AG10803 (cell line): ENCODE measurements at regions not wholly inside any gene's neighbourhood (a gene's known extent, or its start where the extent isn't known, plus 50 kb on each side); places are given as distances from the start of the nearest gene placed in this dataset.

Experiments used
- DNase-seq: peaks from one replicate; pipeline ENCODE4 v3.0.0; 2010; ENCODE audit warnings: low read depth
- H3K4me3 ChIP-seq: 2 replicates; pipeline ENCODE4 v1.5.1; 2011; ENCODE audit warnings: mild to moderate bottlenecking, low read length, control low read depth
- TF ChIP-seq, protein P1 (sequence below): conservative IDR thresholded peaks from 2 replicates; pipeline ENCODE4 v1.5.1; 2011; ENCODE audit warnings: mild to moderate bottlenecking, low read length, control low read depth, inconsistent platforms

DNA sequence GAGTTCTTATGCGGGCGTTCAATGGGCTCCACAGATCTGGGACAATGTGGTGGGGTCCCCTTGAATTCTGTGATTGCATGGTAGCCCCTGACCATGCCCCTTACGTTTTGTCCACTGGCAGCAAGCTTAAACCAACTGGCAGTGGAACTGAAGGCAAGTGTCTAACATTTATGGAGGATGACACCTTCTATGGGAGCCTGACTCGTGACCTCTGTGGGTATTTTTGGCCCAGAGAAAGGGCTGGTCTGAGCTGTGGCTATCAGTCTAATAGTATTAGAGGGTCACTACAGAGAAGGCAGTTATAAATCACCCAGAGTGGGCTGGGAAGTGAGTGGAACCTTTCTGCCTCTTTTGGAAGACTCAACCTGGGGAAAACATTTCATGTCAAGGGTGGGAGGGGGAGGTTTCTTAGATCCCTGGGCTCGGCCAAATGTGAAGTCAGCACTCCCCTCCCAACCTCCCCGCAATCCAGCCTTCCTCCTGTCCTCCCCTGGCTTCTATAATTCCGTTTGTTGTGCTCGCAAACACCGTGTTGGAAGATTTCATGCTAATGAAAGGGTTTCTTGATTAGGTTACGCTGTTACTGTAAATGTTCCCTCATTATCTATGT is 322.7 kb downstream of the RPS24 start:
- DNase-seq = no peak
- H3K4me3 ChIP-seq = no peak overlapping the region
- TF ChIP-seq, protein P1, sequence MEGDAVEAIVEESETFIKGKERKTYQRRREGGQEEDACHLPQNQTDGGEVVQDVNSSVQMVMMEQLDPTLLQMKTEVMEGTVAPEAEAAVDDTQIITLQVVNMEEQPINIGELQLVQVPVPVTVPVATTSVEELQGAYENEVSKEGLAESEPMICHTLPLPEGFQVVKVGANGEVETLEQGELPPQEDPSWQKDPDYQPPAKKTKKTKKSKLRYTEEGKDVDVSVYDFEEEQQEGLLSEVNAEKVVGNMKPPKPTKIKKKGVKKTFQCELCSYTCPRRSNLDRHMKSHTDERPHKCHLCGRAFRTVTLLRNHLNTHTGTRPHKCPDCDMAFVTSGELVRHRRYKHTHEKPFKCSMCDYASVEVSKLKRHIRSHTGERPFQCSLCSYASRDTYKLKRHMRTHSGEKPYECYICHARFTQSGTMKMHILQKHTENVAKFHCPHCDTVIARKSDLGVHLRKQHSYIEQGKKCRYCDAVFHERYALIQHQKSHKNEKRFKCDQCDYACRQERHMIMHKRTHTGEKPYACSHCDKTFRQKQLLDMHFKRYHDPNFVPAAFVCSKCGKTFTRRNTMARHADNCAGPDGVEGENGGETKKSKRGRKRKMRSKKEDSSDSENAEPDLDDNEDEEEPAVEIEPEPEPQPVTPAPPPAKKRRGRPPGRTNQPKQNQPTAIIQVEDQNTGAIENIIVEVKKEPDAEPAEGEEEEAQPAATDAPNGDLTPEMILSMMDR = no peak

DNA sequence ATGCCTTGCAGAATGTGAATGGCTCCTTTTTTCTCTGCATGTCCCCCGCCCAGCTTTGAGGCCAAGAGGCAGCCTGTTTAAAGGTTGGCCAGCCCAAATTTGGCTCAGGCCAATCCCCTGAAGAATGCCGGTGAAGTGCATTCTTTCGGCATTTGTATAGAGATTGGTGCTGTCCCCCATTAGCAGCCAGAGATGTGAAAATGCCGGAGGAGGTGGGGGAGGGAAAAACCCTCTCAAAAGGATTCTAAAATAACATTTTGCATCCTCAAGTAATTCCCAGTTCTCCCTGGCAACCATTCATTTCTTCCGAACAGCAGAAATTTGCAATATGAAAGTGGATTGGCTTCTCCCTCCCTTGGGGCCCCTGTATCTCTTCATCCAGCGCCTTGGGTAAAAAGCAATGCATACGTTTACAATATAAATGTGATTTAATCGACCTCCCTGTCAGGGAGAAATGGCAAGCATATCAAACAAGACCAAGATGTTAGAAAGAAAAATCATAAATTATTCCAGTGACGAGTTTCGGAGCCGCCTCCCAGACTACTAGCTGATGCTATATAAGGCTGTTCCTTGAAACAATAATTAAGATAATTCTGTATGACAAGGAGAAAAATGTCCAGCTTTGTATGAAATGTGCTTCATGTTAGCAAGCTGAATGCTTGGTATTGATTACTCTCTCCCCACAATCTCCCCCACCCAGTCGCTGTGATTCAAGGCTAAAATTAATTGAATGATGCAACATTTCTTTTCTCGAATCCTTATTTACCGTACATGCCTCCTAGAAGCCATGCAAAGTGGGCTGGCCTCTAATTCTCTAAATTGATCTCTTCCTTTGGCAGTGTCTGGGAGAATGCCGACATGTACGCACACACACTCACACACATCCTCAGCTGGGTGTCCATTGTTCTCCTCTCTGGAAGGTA is 323.7 kb downstream of the RPS24 start:
- TF ChIP-seq, protein P1 = no peak
- no peak overlapping the region for H3K4me3 ChIP-seq
- DNase-seq = no peak

DNA sequence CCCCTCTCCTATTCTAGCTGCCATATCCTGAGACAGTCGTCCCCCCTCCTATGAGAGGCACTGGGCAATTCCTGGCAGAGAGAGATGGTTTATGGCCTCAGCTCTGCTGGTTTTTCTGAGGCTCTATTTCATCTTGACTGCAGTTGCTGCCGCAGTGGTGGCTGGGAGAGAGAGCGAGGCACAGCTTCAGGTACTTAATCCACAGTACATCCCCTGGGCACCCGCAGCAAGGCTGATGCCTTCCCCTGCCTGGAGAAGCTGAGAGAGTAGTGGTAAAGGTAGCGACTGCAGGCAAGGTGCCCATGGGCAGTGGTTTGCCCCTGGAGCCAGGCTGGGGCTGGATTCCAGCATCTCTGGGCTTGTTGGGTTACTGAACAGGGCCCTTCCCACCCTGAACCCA is 324.7 kb downstream of the RPS24 start:
- DNase-seq = no peak
- TF ChIP-seq, protein P1 = no peak
- H3K4me3 ChIP-seq = no peak overlapping the region

DNA sequence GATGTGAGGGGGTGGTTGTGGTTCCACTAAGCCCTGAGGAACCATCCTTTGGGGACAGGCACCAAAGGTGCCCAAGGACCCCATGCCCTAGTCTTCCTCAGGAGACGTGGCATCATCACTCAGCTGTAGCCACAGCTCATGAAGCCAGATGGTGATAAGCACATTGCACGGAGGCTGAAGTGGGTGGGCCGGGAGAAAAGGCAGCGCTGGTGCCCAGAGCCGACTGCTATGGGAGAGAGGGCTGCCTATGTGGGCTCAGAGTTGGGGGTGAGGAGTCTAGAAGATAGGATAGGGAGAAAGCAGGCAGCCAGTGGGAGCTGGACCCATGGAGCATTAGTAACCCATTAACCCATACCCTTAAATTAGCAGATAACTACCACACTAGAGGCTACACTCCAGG is 325.3 kb downstream of the RPS24 start:
- H3K4me3 ChIP-seq = no peak overlapping the region
- TF ChIP-seq, protein P1 = no peak
- no peak for DNase-seq

DNA sequence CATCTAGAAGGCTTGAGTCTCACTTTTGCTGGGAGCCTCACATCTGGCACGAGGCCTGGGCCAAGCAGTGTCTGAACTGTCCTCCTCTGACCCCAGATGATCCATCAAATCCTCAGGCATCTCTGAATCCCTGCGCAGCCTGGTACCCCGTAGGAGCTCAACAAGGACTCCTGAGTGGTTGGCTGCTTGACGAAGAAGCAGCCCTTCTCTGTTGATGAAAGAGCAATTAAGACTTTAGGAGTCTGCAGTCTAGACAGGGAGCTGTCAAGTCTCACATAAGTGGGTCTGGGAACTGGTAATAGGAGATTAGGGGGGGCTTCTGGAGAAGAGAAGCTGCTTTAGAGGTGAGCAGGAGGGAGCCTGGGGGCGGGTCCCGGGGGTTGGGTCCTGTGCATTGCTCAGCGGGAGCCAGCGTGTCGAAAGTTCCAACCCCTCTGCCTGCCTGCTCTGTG is 326.0 kb downstream of the RPS24 start:
- TF ChIP-seq, protein P1 = no peak
- no peak for DNase-seq
- no peak overlapping the region for H3K4me3 ChIP-seq

DNA sequence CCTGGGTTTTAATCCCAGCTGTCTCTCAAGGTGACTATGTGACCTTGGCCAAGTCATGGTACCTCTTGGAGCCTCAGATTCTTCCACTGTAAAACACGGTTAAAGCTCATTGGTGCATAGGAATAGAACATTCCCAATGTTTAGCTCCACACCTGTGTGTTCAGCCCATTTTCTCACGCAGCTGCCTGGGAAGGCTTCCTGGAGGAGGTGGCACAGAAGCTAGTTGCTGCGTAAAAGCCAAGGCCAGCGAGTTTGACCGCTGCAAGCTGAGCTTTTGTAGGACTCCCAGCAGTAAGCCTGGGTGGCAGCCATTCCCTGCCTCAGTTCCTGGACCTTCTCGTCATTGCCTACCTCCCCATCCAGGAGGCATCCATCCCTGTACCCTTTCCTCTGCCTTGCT is 326.6 kb downstream of the RPS24 start:
- DNase-seq = no peak
- H3K4me3 ChIP-seq = no peak overlapping the region
- TF ChIP-seq, protein P1 = no peak

DNA sequence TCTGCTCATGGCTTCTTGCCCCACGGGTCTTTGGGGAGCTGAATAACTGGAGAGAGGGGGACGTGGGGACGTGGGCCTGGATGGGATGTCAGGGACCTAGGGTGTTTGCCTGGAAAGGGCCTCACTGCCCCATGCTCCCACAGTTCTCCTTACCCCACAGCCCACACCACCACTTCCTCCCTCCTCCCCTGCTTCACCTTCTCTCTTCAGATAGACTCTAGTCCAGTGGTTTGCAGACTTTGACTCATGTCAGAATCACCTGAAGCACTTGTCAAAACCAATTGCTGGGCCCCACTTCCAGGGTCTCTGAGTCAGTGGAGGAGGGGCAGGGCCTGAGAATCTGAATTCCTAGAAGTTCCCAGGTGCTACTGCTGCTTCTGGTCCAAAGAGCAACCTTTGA is 327.4 kb downstream of the RPS24 start:
- TF ChIP-seq, protein P1 = no peak
- no peak overlapping the region for H3K4me3 ChIP-seq
- DNase-seq = no peak
